ENCODE measurements at regions not wholly inside any gene's neighbourhood (a gene's known extent, or its start where the extent isn't known, plus 50 kb on each side); places are given as distances from the start of the nearest gene placed in this dataset.

GRCh38 chr2:133710613-133711012 is 142.3 kb upstream of the NCKAP5 start:
- no peak for TF ChIP-seq POLR2A (IDR thresholded peaks at IDR 0.05)
- TF ChIP-seq CTCF (IDR thresholded peaks at IDR 0.05), result no peak
- no peak for TF ChIP-seq POLR2AphosphoS5 (IDR thresholded peaks at IDR 0.05)
